ENCODE measurements at regions not wholly inside any gene's neighbourhood (a gene's known extent, or its start where the extent isn't known, plus 50 kb on each side); places are given as distances from the start of the nearest gene placed in this dataset.

GRCh38 chr11:43558146-43558545 is 122.4 kb upstream of the HSD17B12 start:
- DNase-seq (ENCODE audit: low read depth) = no peak
- in situ Hi-C loops (cut with HindIII; ENCODE audit: low sequenced_read_pairs) = no loop called here
- no peak overlapping the region for H3K4me3 ChIP-seq (ENCODE audit: low read depth, low read length)
- TF ChIP-seq, protein P1, sequence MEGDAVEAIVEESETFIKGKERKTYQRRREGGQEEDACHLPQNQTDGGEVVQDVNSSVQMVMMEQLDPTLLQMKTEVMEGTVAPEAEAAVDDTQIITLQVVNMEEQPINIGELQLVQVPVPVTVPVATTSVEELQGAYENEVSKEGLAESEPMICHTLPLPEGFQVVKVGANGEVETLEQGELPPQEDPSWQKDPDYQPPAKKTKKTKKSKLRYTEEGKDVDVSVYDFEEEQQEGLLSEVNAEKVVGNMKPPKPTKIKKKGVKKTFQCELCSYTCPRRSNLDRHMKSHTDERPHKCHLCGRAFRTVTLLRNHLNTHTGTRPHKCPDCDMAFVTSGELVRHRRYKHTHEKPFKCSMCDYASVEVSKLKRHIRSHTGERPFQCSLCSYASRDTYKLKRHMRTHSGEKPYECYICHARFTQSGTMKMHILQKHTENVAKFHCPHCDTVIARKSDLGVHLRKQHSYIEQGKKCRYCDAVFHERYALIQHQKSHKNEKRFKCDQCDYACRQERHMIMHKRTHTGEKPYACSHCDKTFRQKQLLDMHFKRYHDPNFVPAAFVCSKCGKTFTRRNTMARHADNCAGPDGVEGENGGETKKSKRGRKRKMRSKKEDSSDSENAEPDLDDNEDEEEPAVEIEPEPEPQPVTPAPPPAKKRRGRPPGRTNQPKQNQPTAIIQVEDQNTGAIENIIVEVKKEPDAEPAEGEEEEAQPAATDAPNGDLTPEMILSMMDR (IDR thresholded peaks at IDR 0.05; ENCODE audit: low read depth, low read length, missing control alignments) = no peak

DNA sequence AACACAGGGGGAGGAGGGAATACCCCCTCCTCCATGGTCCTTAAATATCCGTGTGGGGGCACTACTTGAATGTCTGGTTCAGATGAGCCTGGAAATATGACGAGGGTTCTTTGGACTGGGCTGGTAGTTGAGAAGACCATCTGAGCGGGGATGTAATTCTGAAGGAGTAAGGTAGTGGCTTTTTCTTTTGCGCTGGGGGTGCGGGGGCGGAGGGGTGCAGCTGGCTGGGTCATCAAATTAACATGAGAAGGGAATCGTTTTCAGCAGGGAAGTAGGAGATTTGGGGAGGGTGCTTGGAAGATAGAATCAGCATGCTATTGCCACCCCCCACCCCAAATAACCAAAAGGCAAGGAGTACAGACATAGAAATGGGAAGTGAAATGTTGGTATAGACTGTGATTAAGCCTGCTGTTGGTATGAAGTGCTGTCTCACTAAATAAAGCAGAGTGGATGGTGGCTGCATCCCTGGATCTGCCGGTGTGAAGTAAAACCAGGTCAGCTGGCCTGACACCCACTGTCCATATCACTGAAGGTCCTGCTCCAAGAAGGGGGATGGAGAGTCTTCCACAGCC is 121.9 kb upstream of the HSD17B12 start:
- H3K4me3 ChIP-seq (ENCODE audit: low read depth, low read length) = no peak overlapping the region
- in situ Hi-C loops (cut with HindIII; ENCODE audit: low sequenced_read_pairs) = no loop called here
- TF ChIP-seq, protein P1 (IDR thresholded peaks at IDR 0.05; ENCODE audit: low read depth, low read length, missing control alignments) = no peak
- DNase-seq (ENCODE audit: low read depth) = no peak

DNA sequence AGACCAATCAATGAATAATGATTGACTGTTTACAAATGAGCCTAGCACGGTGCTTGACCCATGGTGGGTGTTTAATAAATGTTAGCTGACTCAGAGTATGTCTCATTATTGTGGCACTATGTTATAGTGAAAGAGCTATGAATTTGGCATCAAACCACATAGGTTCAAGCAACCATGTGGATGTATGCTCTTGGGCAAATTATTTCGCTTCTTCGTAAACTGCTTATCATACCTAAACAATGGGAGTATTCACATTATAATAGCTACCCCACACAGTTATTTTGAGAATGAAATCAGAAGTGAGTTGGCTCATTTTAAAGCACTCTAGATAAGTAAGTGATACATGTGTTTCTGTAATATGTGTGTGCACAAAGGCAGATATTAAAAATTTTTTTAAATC is 118.7 kb upstream of the HSD17B12 start:
- DNase-seq (ENCODE audit: low read depth) = no peak
- in situ Hi-C loops (cut with HindIII; ENCODE audit: low sequenced_read_pairs) = no loop called here
- TF ChIP-seq, protein P1 (IDR thresholded peaks at IDR 0.05; ENCODE audit: low read depth, low read length, missing control alignments) = no peak
- no peak overlapping the region for H3K4me3 ChIP-seq (ENCODE audit: low read depth, low read length)

- no peak overlapping the region for H3K4me3 ChIP-seq (ENCODE audit: low read depth, low read length)
- TF ChIP-seq, protein P1 (IDR thresholded peaks at IDR 0.05; ENCODE audit: low read depth, low read length, missing control alignments) = peak; percentile 78
- peak; percentile 46 for DNase-seq (ENCODE audit: low read depth)
- in situ Hi-C loops (cut with HindIII; ENCODE audit: low sequenced_read_pairs) = no loop called here
Observed at GRCh38 chr11:43567396-43567975, 113.1 kb upstream of the HSD17B12 start.

- no peak overlapping the region for H3K4me3 ChIP-seq (ENCODE audit: low read depth, low read length)
- no peak for DNase-seq (ENCODE audit: low read depth)
- in situ Hi-C loops (cut with HindIII; ENCODE audit: low sequenced_read_pairs) = loop anchor here (5.0 kb wide), 1 partner anchor 49 kb away; no protein-coding TSS in a partner anchor
- TF ChIP-seq, protein P1 (IDR thresholded peaks at IDR 0.05; ENCODE audit: low read depth, low read length, missing control alignments) = peak; percentile 40
Observed at GRCh38 chr11:43573233-43573632, 107.3 kb upstream of the HSD17B12 start.

GRCh38 chr11:43573873-43574272 is 106.7 kb upstream of the HSD17B12 start:
- in situ Hi-C loops (cut with HindIII; ENCODE audit: low sequenced_read_pairs) = loop anchor here (5.0 kb wide), 1 partner anchor 48 kb away; no protein-coding TSS in a partner anchor
- DNase-seq (ENCODE audit: low read depth) = no peak
- H3K4me3 ChIP-seq (ENCODE audit: low read depth, low read length) = no peak overlapping the region
- TF ChIP-seq, protein P1 (IDR thresholded peaks at IDR 0.05; ENCODE audit: low read depth, low read length, missing control alignments) = no peak
